Fibroblast of the aortic adventitia (primary cell): ENCODE measurements at regions not wholly inside any gene's neighbourhood (a gene's known extent, or its start where the extent isn't known, plus 50 kb on each side); places are given as distances from the start of the nearest gene placed in this dataset.

Experiments used
- DNase-seq: peaks from one replicate; pipeline ENCODE4 v3.0.0-alpha.2; 2010; ENCODE audit warnings: low read depth
- H3K4me3 ChIP-seq: 2 replicates; pipeline ENCODE4 v1.5.1; 2011; ENCODE audit warnings: low read depth, mild to moderate bottlenecking, control low read depth, low read length, moderate library complexity
- TF ChIP-seq, protein P1 (sequence below): IDR thresholded peaks from 2 replicates; pipeline ENCODE4 v1.5.1; 2011; ENCODE audit warnings: mild to moderate bottlenecking, low read length, control low read depth, inconsistent platforms; ENCODE audit not compliant: insufficient read depth

DNA sequence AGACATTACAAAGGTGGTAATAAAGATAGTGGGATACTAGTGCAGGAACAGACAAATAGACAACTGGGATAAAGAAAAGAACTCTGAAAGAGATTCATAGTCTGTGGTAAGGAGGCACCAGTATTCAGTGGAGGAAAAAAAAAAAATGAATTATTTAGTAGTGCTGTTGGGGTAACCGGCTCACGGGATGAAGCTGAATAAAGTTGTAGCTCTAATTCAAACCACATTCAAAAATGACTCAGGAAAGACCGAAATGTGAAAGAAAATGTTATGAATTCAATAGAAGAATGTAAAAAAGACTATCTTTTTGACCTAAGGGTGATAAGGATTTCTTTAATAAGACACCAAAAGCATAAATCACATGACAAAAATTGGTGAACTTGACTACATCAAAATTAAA is 83.1 kb upstream of the HABP2 start:
- DNase-seq: no peak
- TF ChIP-seq, protein P1, sequence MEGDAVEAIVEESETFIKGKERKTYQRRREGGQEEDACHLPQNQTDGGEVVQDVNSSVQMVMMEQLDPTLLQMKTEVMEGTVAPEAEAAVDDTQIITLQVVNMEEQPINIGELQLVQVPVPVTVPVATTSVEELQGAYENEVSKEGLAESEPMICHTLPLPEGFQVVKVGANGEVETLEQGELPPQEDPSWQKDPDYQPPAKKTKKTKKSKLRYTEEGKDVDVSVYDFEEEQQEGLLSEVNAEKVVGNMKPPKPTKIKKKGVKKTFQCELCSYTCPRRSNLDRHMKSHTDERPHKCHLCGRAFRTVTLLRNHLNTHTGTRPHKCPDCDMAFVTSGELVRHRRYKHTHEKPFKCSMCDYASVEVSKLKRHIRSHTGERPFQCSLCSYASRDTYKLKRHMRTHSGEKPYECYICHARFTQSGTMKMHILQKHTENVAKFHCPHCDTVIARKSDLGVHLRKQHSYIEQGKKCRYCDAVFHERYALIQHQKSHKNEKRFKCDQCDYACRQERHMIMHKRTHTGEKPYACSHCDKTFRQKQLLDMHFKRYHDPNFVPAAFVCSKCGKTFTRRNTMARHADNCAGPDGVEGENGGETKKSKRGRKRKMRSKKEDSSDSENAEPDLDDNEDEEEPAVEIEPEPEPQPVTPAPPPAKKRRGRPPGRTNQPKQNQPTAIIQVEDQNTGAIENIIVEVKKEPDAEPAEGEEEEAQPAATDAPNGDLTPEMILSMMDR: no peak
- H3K4me3 ChIP-seq: no peak overlapping the region

DNA sequence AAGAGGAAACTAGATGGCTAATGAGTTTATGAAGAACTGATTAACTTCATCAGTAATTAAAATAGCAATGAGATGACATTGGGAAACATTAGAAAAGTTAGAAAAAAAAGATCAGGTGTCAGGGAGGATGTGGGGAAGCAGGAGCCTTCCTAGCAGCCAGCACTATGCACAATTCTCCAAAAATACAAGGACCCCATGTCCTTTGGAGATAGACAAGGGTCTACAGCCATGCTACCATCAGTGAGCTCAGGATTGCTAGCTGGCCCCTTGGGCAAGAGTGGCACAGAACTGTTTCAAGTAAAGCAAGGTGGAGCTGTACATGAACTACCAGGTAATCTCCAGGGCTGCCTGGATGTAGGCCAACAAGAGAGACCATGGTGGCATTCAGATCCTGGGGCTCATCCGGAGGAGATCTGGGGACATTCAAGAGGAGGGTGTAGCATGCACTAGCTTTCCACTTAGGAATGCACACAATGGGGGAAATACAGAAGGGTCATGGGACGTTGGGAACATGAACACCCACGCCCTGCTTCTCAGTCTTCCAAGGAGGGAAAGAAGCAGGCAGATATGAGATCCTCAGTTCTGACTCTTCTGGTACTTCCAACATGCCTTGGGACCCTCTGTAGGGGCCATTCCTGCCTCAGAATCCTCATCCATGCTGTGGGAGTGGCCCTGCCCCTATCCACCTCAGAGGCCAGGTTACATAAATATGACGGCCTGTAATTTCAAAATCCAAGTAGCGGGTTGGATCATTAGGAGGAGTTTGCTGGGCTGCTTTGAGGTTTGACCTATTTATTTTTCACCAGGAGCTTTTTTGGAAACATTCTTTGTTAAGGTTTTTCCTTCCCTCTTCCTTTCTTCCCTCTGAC is 82.2 kb upstream of the HABP2 start:
- no peak overlapping the region for H3K4me3 ChIP-seq
- TF ChIP-seq, protein P1: no peak
- DNase-seq: no peak

DNA sequence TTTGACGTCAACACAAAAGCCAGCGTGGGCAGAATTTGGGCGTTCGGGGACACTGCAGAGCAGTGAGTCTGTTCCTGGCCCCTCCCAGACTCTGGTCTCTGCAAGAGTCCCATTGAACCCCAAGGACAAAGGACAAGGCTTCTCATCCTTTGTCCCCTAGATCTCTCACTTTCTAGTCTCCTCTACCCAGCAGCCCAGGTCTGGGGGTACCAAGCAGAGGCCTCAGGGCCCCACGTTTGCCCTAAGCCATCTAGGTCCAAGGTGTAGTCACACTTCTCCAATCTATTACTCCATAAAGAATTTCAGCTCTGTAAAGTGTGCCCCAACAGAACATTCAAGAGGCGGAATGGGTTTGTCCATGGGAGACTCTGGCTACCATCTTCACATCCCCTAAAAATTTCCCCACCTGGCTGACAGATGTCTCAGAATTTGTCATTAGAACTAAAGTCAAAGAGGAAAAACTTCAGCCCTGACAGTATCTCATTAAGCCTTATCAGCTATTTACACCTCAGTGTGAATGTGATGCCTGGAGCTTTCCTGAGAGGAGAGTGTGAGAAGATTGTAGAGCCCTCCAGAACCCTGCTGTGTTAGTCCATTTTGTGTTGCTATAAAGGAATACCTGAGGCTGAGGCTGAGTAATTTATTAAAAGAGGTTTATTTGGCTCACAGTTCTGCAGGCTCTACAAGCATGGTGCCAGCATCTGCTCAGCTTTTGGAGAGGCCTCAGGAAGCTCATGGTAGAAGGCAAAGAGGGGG is 81.4 kb upstream of the HABP2 start:
- TF ChIP-seq, protein P1: no peak
- H3K4me3 ChIP-seq: no peak overlapping the region
- no peak for DNase-seq

DNA sequence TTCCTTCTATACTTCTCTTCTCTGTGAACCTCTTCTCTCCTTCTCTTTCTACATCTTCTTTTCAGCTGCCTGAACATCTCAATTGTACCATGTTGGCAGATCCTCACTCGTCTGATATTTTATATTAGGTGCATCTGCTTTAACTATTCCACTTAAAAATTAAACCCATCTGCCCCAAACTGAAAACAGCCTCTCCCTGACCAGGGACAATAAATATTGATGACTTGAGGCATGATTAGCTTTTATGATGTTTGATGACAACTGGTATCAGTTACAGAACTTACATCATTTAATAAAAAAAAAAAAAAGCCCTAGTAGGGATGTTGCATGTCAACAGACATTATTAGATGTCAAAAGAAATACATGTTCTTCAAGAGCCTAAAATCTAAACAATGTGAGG is 79.8 kb upstream of the HABP2 start:
- TF ChIP-seq, protein P1: no peak
- H3K4me3 ChIP-seq: no peak overlapping the region
- DNase-seq: no peak

DNA sequence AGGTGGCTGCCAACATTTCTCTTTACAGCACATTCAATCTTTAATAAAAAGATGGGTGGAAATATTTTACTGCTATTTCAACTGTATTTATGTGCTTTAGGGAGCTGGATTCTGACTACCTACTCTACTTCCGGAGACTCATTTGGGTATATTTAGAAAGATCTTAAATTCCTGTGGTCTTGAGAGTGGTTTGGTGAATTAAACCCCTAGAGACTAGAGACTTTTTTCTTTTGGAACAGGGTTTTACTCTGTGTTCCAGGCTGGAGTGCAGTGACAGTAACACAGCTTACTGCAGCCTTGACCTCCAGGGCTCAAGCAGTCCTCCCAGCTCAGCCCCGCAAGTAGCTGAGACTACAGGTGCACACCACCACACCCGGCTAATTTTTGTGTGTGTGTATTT is 79.0 kb upstream of the HABP2 start:
- TF ChIP-seq, protein P1: no peak
- H3K4me3 ChIP-seq: no peak overlapping the region
- DNase-seq: peak; percentile 36

DNA sequence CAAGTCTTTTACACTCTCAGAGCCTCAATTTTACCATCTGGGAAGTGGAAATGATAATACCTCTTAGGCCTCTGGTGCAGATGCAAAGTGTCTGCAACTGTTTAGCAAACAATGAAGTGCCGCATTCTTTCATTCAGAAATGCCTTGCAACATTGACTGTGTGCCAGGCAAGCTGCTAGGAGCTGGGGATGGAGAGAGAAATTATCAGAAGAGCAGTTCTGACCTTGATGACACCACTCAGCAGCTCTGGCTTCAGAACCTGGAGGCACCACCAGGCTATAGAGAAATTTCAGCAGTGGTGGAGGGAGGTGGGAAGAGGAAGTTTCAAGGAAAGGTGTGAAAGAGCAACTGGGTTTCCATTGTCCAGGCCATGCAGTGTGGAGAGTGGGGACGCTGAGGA is 78.1 kb upstream of the HABP2 start:
- H3K4me3 ChIP-seq: no peak overlapping the region
- DNase-seq: peak; percentile 30
- TF ChIP-seq, protein P1: no peak
